Lower leg skin (tissue), 3 donors: ENCODE measurements at regions not wholly inside any gene's neighbourhood (a gene's known extent, or its start where the extent isn't known, plus 50 kb on each side); places are given as distances from the start of the nearest gene placed in this dataset.

Experiments used
- CTCF ChIP-seq, 3 donors: fragments of 450-650 bp; IDR thresholded peaks; one replicate each; pipeline ENCODE4 v1.5.1; 2016; ENCODE audit warnings: antibody characterized with exemption in 3 of 3, mild to moderate bottlenecking in 3 of 3, moderate library complexity in 2 of 3
- POLR2A ChIP-seq, 2 donors: fragments of 450-650 bp; IDR thresholded peaks; one replicate each; pipeline ENCODE4 v1.6.1; 2016 to 2017; ENCODE audit warnings: antibody characterized with exemption in 2 of 2, mild to moderate bottlenecking in 1 of 2, moderate library complexity in 1 of 2

GRCh38 chr12:94844452-94844851 is 159.0 kb downstream of the NDUFA12 start:
- TF ChIP-seq CTCF (IDR thresholded peaks at IDR 0.05): no peak
- no peak for TF ChIP-seq POLR2A (IDR thresholded peaks at IDR 0.05)
